Glomerular endothelial cell (primary cell): ENCODE measurements at regions not wholly inside any gene's neighbourhood (a gene's known extent, or its start where the extent isn't known, plus 50 kb on each side); places are given as distances from the start of the nearest gene placed in this dataset.
A peak's percentile ranks its signal among the peaks of the same experiment; 100 is the strongest.

Source experiments
- DNase-seq: peaks from one replicate; pipeline ENCODE4 v3.0.0-alpha.2; 2011; ENCODE audit warnings: low read depth, low spot score; ENCODE audit errors: extremely low read depth

GRCh38 chrX:69028006-69028760, 137.1 kb downstream of the PJA1 start:
- DNase-seq = no peak

- DNase-seq = peak; percentile 22
These were observed 137.9 kb downstream of the PJA1 start for GRCh38 chrX:69027181-69028005.

- DNase-seq = no peak
These were observed 139.4 kb downstream of the PJA1 start for GRCh38 chrX:69025802-69026301.

GRCh38 chrX:69024931-69025330, 140.3 kb downstream of the PJA1 start:
- no peak for DNase-seq

- DNase-seq = no peak
These were observed 141.0 kb downstream of the PJA1 start for GRCh38 chrX:69024161-69024736.

- DNase-seq = no peak
These were observed 142.8 kb downstream of the PJA1 start for GRCh38 chrX:69022430-69022829.

- DNase-seq = no peak
These were observed 143.9 kb downstream of the PJA1 start for GRCh38 chrX:69021141-69021960.

GRCh38 chrX:69020316-69020715, 144.9 kb downstream of the PJA1 start:
- no peak for DNase-seq

- DNase-seq = no peak
These were observed 146.0 kb downstream of the PJA1 start for GRCh38 chrX:69019073-69019890.

- no peak for DNase-seq
These were observed 146.7 kb downstream of the PJA1 start for GRCh38 chrX:69018416-69019072.

- no peak for DNase-seq
These were observed 148.8 kb downstream of the PJA1 start for GRCh38 chrX:69016293-69016941.

- DNase-seq = no peak
These were observed 149.5 kb downstream of the PJA1 start for GRCh38 chrX:69015564-69016292.

- DNase-seq = no peak
These were observed 150.1 kb downstream of the PJA1 start for GRCh38 chrX:69015156-69015555.

GRCh38 chrX:69014200-69014599, 151.1 kb downstream of the PJA1 start:
- DNase-seq = no peak

- no peak for DNase-seq
These were observed 154.9 kb downstream of the PJA1 start for GRCh38 chrX:69010339-69010738.

GRCh38 chrX:69000877-69001276, 164.4 kb downstream of the PJA1 start:
- no peak for DNase-seq

GRCh38 chrX:68999931-69000330, 165.3 kb downstream of the PJA1 start:
- DNase-seq = no peak

GRCh38 chrX:68999356-68999755, 165.9 kb downstream of the PJA1 start:
- DNase-seq = no peak
